ENCODE measurements at regions not wholly inside any gene's neighbourhood (a gene's known extent, or its start where the extent isn't known, plus 50 kb on each side); places are given as distances from the start of the nearest gene placed in this dataset.

- no peaks in the 10 kb centered on the region for H3K9me3 Mint-ChIP-seq (ENCODE audit: low read depth)
- H3K27me3 Mint-ChIP-seq: no peaks in the 10 kb centered on the region
- H3K36me3 Mint-ChIP-seq (ENCODE audit: insufficient read depth): no peaks in the 10 kb centered on the region
- no peak for TF ChIP-seq CTCF (IDR thresholded peaks at IDR 0.05; ENCODE audit: unreplicated experiment)
- H3K27ac Mint-ChIP-seq: no peak overlapping the region
- DNase-seq (ENCODE audit: low spot score, unreplicated experiment): no peak
- no peak overlapping the region for H3K4me3 Mint-ChIP-seq (ENCODE audit: low read depth)
- peaks cover 2% of the 10 kb centered on the region for H3K4me1 Mint-ChIP-seq (ENCODE audit: low read depth)
These were observed 127.2 kb upstream of the NPY2R start for GRCh38 chr4:155081222-155081621.

GRCh38 chr4:155085843-155086530 is 122.4 kb upstream of the NPY2R start:
- TF ChIP-seq CTCF (IDR thresholded peaks at IDR 0.05; ENCODE audit: unreplicated experiment): no peak

GRCh38 chr4:155094201-155094820 is 114.1 kb upstream of the NPY2R start:
- H3K4me3 Mint-ChIP-seq (ENCODE audit: low read depth): no peak overlapping the region
- no peaks in the 10 kb centered on the region for H3K4me1 Mint-ChIP-seq (ENCODE audit: low read depth)
- H3K9me3 Mint-ChIP-seq (ENCODE audit: low read depth): no peaks in the 10 kb centered on the region
- no peak overlapping the region for H3K27ac Mint-ChIP-seq
- no peaks in the 10 kb centered on the region for H3K36me3 Mint-ChIP-seq (ENCODE audit: insufficient read depth)
- H3K27me3 Mint-ChIP-seq: no peaks in the 10 kb centered on the region
- TF ChIP-seq CTCF (IDR thresholded peaks at IDR 0.05; ENCODE audit: unreplicated experiment): no peak
- DNase-seq (ENCODE audit: low spot score, unreplicated experiment): no peak

More at GRCh38 chr4:155085843-155086530, 122.4 kb upstream of the NPY2R start:
- Mint-ChIP-seq H3K4me3 (ENCODE audit: low read depth) (no peak overlapping the region), H3K36me3 (ENCODE audit: insufficient read depth) (no peaks in the 10 kb centered on the region), H3K27ac (no peak overlapping the region), H3K4me1 (ENCODE audit: low read depth) (peaks cover 1% of the 10 kb centered on the region), H3K9me3 (ENCODE audit: low read depth) (no peaks in the 10 kb centered on the region), H3K27me3 (no peaks in the 10 kb centered on the region)
- no peak for DNase-seq (ENCODE audit: low spot score, unreplicated experiment)

- no peaks in the 10 kb centered on the region for H3K27me3 Mint-ChIP-seq
- no peak for TF ChIP-seq CTCF (IDR thresholded peaks at IDR 0.05; ENCODE audit: unreplicated experiment)
- no peak overlapping the region for H3K4me3 Mint-ChIP-seq (ENCODE audit: low read depth)
- no peaks in the 10 kb centered on the region for H3K4me1 Mint-ChIP-seq (ENCODE audit: low read depth)
- H3K9me3 Mint-ChIP-seq (ENCODE audit: low read depth): no peaks in the 10 kb centered on the region
- H3K36me3 Mint-ChIP-seq (ENCODE audit: insufficient read depth): no peaks in the 10 kb centered on the region
- DNase-seq (ENCODE audit: low spot score, unreplicated experiment): no peak
- H3K27ac Mint-ChIP-seq: no peak overlapping the region
These were observed 109.2 kb upstream of the NPY2R start for GRCh38 chr4:155099231-155099630.

- TF ChIP-seq CTCF (IDR thresholded peaks at IDR 0.05; ENCODE audit: unreplicated experiment): no peak
- H3K4me3 Mint-ChIP-seq (ENCODE audit: low read depth): no peak overlapping the region
- no peaks in the 10 kb centered on the region for H3K27me3 Mint-ChIP-seq
- no peak for DNase-seq (ENCODE audit: low spot score, unreplicated experiment)
- peaks cover 6% of the 10 kb centered on the region for H3K9me3 Mint-ChIP-seq (ENCODE audit: low read depth)
- H3K4me1 Mint-ChIP-seq (ENCODE audit: low read depth): no peaks in the 10 kb centered on the region
- no peaks in the 10 kb centered on the region for H3K36me3 Mint-ChIP-seq (ENCODE audit: insufficient read depth)
- H3K27ac Mint-ChIP-seq: no peak overlapping the region
These were observed 101.8 kb upstream of the NPY2R start for GRCh38 chr4:155106629-155107028.

All from progenitor cell of endocrine pancreas (in vitro differentiated cells).